ENCODE measurements at regions not wholly inside any gene's neighbourhood (a gene's known extent, or its start where the extent isn't known, plus 50 kb on each side); places are given as distances from the start of the nearest gene placed in this dataset.
A peak's percentile ranks its signal among the peaks of the same experiment; 100 is the strongest.

GRCh38 chr18:65103864-65104263 lies 646.9 kb upstream of the CDH7 start:
- DNase-seq (ENCODE audit: low read depth): no peak
- H3K4me3 ChIP-seq (ENCODE audit: low read depth, low read length): no peak overlapping the region
- TF ChIP-seq MYC (IDR thresholded peaks at IDR 0.05; ENCODE audit: low read depth, low read length) (no peak), POLR2A (IDR thresholded peaks at IDR 0.05; ENCODE audit: extremely low read depth, insufficient read length) (no peak), MAX (IDR thresholded peaks at IDR 0.05; ENCODE audit: low read depth, low read length) (no peak), CTCF (IDR thresholded peaks at IDR 0.05; ENCODE audit: low read depth, low read length) (no peak)

- no peak for DNase-seq (ENCODE audit: low read depth)
- TF ChIP-seq CTCF (IDR thresholded peaks at IDR 0.05; ENCODE audit: low read depth, low read length) (no peak), POLR2A (IDR thresholded peaks at IDR 0.05; ENCODE audit: extremely low read depth, insufficient read length) (no peak), MAX (IDR thresholded peaks at IDR 0.05; ENCODE audit: low read depth, low read length) (no peak), MYC (IDR thresholded peaks at IDR 0.05; ENCODE audit: low read depth, low read length) (no peak)
- H3K4me3 ChIP-seq (ENCODE audit: low read depth, low read length): no peak overlapping the region
Observed at GRCh38 chr18:65093346-65093745, 657.5 kb upstream of the CDH7 start.

GRCh38 chr18:65091744-65092329 lies 659.0 kb upstream of the CDH7 start:
- no peak for TF ChIP-seq MAX (IDR thresholded peaks at IDR 0.05; ENCODE audit: low read depth, low read length)
- TF ChIP-seq MYC (IDR thresholded peaks at IDR 0.05; ENCODE audit: low read depth, low read length): no peak
- TF ChIP-seq CTCF (IDR thresholded peaks at IDR 0.05; ENCODE audit: low read depth, low read length): peak; percentile 42
- H3K4me3 ChIP-seq (ENCODE audit: low read depth, low read length): no peak overlapping the region
- peak; percentile 34 for DNase-seq (ENCODE audit: low read depth)

GRCh38 chr18:65082907-65083306 lies 667.9 kb upstream of the CDH7 start:
- DNase-seq (ENCODE audit: low read depth): no peak
- no peak overlapping the region for H3K4me3 ChIP-seq (ENCODE audit: low read depth, low read length)
- TF ChIP-seq POLR2A (IDR thresholded peaks at IDR 0.05; ENCODE audit: extremely low read depth, insufficient read length) (no peak), MYC (IDR thresholded peaks at IDR 0.05; ENCODE audit: low read depth, low read length) (no peak), CTCF (IDR thresholded peaks at IDR 0.05; ENCODE audit: low read depth, low read length) (no peak), MAX (IDR thresholded peaks at IDR 0.05; ENCODE audit: low read depth, low read length) (no peak)

- TF ChIP-seq MAX (IDR thresholded peaks at IDR 0.05; ENCODE audit: low read depth, low read length) (no peak), POLR2A (IDR thresholded peaks at IDR 0.05; ENCODE audit: extremely low read depth, insufficient read length) (no peak)
- no peak overlapping the region for H3K4me3 ChIP-seq (ENCODE audit: low read depth, low read length)
- no peak for DNase-seq (ENCODE audit: low read depth)
Observed at GRCh38 chr18:65081786-65082185, 669.0 kb upstream of the CDH7 start.

GRCh38 chr18:65073060-65073550 lies 677.7 kb upstream of the CDH7 start:
- H3K4me3 ChIP-seq (ENCODE audit: low read depth, low read length): no peak overlapping the region
- peak; percentile 15 for DNase-seq (ENCODE audit: low read depth)
- TF ChIP-seq CTCF (IDR thresholded peaks at IDR 0.05; ENCODE audit: low read depth, low read length): no peak
- no peak for TF ChIP-seq MYC (IDR thresholded peaks at IDR 0.05; ENCODE audit: low read depth, low read length)
- TF ChIP-seq MAX (IDR thresholded peaks at IDR 0.05; ENCODE audit: low read depth, low read length): no peak
- TF ChIP-seq POLR2A (IDR thresholded peaks at IDR 0.05; ENCODE audit: extremely low read depth, insufficient read length): no peak
